Activated CD4-positive, alpha-beta T cell treated with anti-CD3 and anti-CD28 coated beads, Interleukin-2, amount 10 ng/mL, durations not matched to agents 24 days and 14 days (primary cell): ENCODE measurements at regions not wholly inside any gene's neighbourhood (a gene's known extent, or its start where the extent isn't known, plus 50 kb on each side); places are given as distances from the start of the nearest gene placed in this dataset.

Source experiments
- DNase-seq: peaks from one replicate; pipeline ENCODE4 v3.0.0; 2022
- H3K27ac Mint-ChIP-seq: one replicate; pipeline ENCODE4 v1.8.0; 2022; ENCODE audit warnings: mild to moderate bottlenecking, mixed read lengths
- H3K27me3 Mint-ChIP-seq: one replicate; pipeline ENCODE4 v1.8.0; 2022; ENCODE audit warnings: mixed read lengths
- H3K36me3 Mint-ChIP-seq: one replicate; pipeline ENCODE4 v1.8.0; 2022; ENCODE audit warnings: low read depth, mild to moderate bottlenecking, mixed read lengths
- H3K4me1 Mint-ChIP-seq: one replicate; pipeline ENCODE4 v1.8.0; 2021; ENCODE audit warnings: mixed read lengths
- H3K4me3 Mint-ChIP-seq: one replicate; pipeline ENCODE4 v1.8.0; 2022; ENCODE audit warnings: mild to moderate bottlenecking, moderate library complexity, mixed read lengths
- H3K9me3 Mint-ChIP-seq: one replicate; pipeline ENCODE4 v1.8.0; 2021; ENCODE audit warnings: mixed read lengths
- intact Hi-C: fragments of 100-400 bp; cut with micrococcal nuclease; formaldehyde crosslinking; loops from one replicate; pipeline ENCODE4 v1.15.1; 2023

DNA sequence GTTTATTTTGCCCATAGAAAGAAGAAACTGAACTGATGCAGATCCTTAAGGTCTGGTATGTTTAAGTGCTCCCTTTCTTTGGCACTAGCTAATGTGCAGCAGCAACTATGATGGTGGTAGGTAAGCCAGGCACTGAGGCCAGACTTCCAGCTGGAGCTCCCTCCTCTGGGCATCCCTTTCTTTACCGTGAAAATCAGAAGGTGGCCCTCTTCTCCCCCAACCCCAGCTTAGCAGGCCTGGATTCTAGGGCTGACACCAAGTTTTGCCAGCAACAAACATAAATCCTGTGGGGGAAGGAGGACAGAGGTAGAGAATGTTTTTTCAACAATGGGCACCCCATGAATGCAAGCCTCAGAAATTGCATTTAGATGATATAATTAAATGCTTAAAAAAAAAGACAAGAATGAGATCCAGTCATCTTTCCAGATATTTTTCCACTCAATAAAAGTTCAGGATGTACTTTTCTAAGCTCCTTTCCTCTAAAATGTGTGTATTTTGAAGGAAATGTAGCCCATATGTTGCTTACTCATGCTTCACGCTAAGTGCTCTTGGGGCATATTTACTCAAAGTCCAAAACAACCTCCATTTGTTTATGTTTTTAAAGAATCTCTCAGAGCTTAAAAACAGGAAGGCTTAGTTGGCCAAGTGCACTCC, 123.9 kb upstream of the NXT1 start:
- peaks cover 3% of the 10 kb centered on the region for H3K27me3 Mint-ChIP-seq
- intact Hi-C loops: no loop called here
- H3K4me3 Mint-ChIP-seq: no peak overlapping the region
- DNase-seq: no peak
- no peaks in the 10 kb centered on the region for H3K4me1 Mint-ChIP-seq
- no peaks in the 10 kb centered on the region for H3K36me3 Mint-ChIP-seq
- H3K27ac Mint-ChIP-seq: no peak overlapping the region
- no peaks in the 10 kb centered on the region for H3K9me3 Mint-ChIP-seq

DNA sequence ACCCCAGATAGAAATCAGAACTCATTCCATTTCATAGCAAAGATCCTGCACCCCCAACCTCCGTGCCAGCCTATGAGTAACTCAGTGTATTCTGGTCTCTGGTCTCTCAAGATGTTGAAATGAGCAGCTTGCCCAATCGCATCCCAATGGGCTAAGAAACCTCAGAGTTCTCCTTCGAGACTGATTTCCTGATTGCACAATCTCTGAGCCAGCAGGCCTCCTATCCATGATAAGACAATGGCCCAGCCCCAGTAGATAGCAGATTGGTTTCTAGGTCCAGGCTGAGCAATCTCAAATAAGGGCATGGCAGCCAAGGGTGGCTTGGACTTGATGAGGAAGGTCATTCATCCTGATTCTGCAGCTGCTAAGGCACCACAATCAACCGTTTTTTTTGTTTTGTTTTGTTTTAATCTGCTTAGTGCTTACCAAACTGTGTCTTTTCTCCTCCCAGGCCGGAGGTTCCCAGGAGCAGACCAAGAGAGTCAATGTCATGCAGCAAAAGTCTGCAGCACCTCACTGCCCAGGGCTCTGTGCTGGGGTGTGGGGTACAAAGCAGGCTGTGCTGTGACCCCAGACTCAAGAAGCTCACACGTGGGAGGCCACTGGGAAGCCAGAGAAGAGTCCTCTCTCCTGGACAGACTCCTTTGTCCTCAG, 125.1 kb upstream of the NXT1 start:
- no peaks in the 10 kb centered on the region for H3K4me1 Mint-ChIP-seq
- intact Hi-C loops: no loop called here
- peaks cover 5% of the 10 kb centered on the region for H3K9me3 Mint-ChIP-seq
- peaks cover 7% of the 10 kb centered on the region for H3K27me3 Mint-ChIP-seq
- H3K36me3 Mint-ChIP-seq: no peaks in the 10 kb centered on the region
- no peak overlapping the region for H3K4me3 Mint-ChIP-seq
- H3K27ac Mint-ChIP-seq: no peak overlapping the region
- DNase-seq: no peak

DNA sequence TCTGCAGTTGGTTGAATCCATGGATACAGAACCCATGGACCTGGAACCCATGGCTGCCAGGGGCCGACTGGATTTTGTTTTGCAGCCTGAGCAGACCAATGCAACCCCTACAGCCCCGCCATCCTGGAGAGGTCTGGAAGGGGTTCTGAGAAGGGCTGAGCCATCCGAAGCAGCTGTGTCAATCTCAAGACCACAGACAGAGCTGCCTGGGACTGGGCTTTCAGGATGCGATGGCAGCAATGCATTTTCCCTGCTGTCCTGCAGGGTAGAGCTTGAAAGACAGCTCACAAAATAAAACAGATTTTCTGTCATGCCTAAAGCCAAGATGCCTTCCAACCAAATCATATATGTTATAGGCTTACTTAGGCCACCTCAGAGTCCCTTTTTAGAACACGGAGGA, 125.8 kb upstream of the NXT1 start:
- DNase-seq: no peak
- peaks cover 9% of the 10 kb centered on the region for H3K27me3 Mint-ChIP-seq
- H3K9me3 Mint-ChIP-seq: peaks cover 7% of the 10 kb centered on the region
- H3K4me3 Mint-ChIP-seq: no peak overlapping the region
- no peaks in the 10 kb centered on the region for H3K4me1 Mint-ChIP-seq
- H3K27ac Mint-ChIP-seq: no peak overlapping the region
- intact Hi-C loops: no loop called here
- H3K36me3 Mint-ChIP-seq: no peaks in the 10 kb centered on the region

DNA sequence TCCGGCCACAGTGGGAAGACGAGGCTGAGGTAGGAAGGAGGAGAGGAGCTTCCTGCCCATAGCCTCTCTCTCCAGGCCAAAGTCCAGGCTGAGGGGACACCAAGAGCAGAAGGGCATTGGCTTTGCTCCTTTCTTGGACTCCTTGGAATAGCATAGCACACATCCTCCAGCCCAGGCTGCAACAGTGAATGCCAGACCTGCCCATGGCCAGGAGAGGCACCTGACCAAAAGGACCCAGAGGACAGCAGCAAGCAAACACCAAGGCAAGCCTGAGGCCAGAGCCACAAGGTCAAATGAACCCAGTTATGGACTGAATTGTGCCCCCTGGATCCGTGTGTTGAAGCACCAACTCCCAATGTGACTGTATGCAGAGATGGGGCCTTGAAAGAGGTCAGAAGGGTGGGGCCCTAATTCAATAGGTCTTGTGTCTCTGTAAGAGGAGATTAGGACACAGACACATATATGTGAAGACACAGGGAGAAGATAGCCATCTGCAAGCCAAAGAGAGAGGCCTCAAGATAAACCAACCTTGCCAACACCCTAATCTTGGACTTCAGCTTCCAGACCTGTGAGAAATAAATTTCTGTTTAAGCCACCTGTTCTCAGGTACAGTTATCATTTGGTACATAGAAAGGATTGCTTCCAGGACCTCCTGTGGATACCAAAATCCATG, 126.5 kb upstream of the NXT1 start:
- Mint-ChIP-seq H3K36me3 (no peaks in the 10 kb centered on the region), H3K4me3 (no peak overlapping the region), H3K9me3 (peaks cover 7% of the 10 kb centered on the region), H3K27me3 (peaks cover 8% of the 10 kb centered on the region), H3K4me1 (no peaks in the 10 kb centered on the region), H3K27ac (no peak overlapping the region)
- DNase-seq: no peak
- intact Hi-C loops: no loop called here

DNA sequence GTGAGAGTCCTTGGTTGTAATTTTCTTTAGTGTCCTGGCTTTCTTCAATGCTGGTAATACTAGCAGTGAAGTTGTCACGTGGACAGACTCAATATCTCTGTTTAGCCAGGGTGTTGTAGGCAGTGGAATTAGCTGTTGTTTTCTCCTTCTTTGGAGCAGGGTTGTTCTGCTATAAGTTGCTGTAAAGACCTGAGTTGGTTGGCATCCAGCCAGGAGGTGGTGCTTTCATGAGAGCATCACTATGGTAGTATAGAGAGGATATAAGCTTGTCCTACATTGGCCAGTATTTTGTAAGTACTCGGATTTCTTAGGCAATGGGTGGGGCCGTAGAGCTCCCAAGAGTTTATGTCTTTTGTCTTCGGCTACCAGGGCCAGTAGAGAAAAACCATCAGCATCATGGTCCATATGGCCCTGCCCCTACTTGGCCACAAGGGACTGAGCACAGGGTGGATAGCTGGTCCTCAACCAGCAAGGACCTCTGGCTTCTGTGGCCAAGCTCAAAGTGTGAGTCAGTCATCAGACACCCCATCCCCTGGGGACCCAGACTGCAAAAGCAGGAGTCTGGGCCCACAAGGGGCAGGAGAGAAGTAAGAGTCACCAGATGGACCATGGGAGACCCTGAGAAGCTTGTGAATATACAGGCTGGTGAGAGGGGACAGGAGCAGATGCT, 127.9 kb upstream of the NXT1 start:
- intact Hi-C loops: no loop called here
- no peak for DNase-seq
- no peaks in the 10 kb centered on the region for H3K36me3 Mint-ChIP-seq
- no peaks in the 10 kb centered on the region for H3K4me1 Mint-ChIP-seq
- H3K4me3 Mint-ChIP-seq: no peak overlapping the region
- peaks cover 11% of the 10 kb centered on the region for H3K27me3 Mint-ChIP-seq
- no peak overlapping the region for H3K27ac Mint-ChIP-seq
- peaks cover 13% of the 10 kb centered on the region for H3K9me3 Mint-ChIP-seq

DNA sequence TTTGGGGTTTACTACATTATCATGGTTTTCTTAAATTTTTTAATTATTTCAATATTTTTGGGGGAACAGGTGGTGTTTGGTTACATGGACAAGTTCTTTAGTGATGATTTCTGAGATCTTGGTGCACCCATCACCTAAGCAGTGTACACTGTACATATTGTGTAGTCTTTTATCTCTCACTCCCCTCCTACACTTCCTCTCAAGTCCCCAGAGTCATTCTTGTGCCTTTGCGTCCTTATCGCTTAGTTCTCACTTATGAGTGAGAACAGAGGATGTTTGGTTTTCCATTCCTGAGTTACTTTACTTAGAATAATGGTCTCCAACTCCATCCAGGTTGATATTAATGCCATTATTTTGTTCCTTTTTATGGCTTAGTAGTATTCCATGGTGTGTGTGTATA, 130.9 kb upstream of the CD93 start:
- Mint-ChIP-seq H3K4me1 (no peaks in the 10 kb centered on the region), H3K36me3 (no peaks in the 10 kb centered on the region), H3K4me3 (no peak overlapping the region), H3K27ac (no peak overlapping the region), H3K9me3 (peaks cover 13% of the 10 kb centered on the region), H3K27me3 (peaks cover 13% of the 10 kb centered on the region)
- intact Hi-C loops: no loop called here
- DNase-seq: no peak

DNA sequence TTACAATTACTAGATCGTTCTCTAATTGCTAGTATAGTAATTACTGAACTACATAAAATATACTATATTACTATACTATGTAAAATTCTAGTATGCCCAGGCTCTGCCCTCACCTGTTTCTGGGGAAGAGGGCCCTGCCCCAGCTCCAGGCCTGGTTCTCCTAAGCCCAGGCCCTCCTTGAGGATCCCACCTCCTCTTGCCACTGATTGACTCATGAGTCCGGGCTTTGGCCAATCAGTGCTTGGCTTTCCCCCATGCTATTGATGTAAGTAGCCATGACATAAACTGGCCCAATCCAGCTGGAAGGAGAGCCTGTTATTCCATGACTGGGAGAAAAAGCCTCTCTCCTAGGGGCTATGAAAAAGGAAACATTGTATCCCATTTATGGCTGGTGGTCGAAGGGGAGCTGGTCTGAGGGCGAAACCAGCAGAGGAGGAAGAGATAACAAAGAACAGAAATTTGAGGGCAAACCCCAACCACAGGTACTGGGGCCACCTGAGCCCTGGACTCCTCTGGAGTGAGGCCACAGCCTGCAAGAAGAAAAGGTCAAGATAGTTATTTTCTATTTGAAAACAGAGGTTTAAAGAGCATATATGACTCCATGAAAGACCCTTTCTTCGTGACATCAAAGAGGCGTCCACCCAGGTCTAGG, 129.3 kb upstream of the CD93 start:
- Mint-ChIP-seq H3K36me3 (no peaks in the 10 kb centered on the region), H3K4me3 (no peak overlapping the region), H3K27me3 (peaks cover 8% of the 10 kb centered on the region), H3K4me1 (no peaks in the 10 kb centered on the region), H3K9me3 (peaks cover 8% of the 10 kb centered on the region), H3K27ac (no peak overlapping the region)
- DNase-seq: no peak
- intact Hi-C loops: no loop called here

DNA sequence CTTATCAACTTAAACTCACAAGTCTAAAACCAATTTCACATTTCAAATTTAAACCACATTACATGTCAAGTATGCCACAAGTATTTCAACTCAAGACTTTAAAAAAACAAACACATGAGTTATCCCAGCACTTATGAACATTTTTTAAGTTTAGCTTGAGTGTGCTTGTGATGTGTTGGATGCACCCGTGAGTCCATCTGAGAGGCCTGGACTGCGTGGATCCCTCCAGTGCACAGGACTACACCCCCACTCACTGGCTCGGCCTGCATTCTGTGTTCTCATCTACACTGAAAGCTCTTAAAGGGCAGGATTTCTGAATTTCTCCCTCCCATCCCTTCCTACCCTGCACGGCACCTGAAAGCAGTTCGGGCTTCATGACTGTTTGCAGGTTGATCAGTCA, 128.8 kb upstream of the CD93 start:
- H3K27me3 Mint-ChIP-seq: peaks cover 6% of the 10 kb centered on the region
- peaks cover 6% of the 10 kb centered on the region for H3K9me3 Mint-ChIP-seq
- no peaks in the 10 kb centered on the region for H3K36me3 Mint-ChIP-seq
- intact Hi-C loops: no loop called here
- DNase-seq: no peak
- H3K4me1 Mint-ChIP-seq: no peaks in the 10 kb centered on the region
- H3K27ac Mint-ChIP-seq: no peak overlapping the region
- H3K4me3 Mint-ChIP-seq: no peak overlapping the region

DNA sequence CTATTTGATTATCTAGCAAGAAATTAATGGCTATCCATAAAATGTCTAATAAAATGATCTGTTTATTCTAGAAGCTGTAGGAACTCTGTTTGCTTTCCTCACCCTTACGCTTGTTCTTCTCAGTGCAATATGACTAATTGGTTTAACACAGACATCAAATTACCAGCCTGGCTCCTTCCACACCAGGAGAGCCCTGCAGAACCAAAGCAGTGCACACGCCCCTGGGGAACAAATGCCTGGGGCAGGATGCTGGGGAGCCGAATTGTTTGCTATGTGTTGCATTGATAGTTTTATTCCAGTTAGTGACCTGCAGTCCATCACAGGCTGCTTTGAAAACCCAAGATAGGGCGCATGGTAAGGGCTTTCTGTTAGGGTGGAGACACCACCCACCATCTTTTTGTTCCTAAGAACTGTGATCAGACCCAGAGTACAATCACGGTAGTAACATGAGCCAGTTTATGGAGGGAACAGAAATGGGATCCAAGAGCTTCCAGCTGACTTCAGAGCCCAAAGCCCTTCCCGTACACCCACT, 126.4 kb upstream of the CD93 start:
- H3K4me3 Mint-ChIP-seq: no peak overlapping the region
- no peak overlapping the region for H3K27ac Mint-ChIP-seq
- intact Hi-C loops: no loop called here
- peaks cover 4% of the 10 kb centered on the region for H3K27me3 Mint-ChIP-seq
- no peak for DNase-seq
- H3K36me3 Mint-ChIP-seq: no peaks in the 10 kb centered on the region
- no peaks in the 10 kb centered on the region for H3K9me3 Mint-ChIP-seq
- H3K4me1 Mint-ChIP-seq: no peaks in the 10 kb centered on the region

DNA sequence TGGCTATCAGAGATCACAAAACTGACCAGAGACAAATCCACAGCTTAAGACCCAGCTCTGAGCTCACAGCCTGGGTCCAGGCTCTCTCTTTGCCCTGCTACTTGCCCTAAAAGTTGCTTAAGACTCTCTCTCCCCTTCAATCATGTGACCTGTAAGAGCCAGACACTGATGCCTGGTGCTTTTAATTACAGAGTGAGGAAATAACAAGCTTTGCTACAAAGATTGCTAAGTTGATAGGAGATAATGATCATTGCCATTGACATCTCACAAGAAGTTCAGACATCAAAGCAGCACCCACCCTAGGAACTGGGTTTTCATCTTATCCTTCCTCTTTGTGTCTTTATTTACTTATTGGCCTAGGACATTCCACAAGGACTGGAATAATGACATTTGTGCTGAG, 125.9 kb upstream of the CD93 start:
- Mint-ChIP-seq H3K27ac (no peak overlapping the region), H3K9me3 (no peaks in the 10 kb centered on the region), H3K36me3 (no peaks in the 10 kb centered on the region), H3K4me3 (no peak overlapping the region), H3K27me3 (peaks cover 4% of the 10 kb centered on the region), H3K4me1 (no peaks in the 10 kb centered on the region)
- intact Hi-C loops: no loop called here
- no peak for DNase-seq

DNA sequence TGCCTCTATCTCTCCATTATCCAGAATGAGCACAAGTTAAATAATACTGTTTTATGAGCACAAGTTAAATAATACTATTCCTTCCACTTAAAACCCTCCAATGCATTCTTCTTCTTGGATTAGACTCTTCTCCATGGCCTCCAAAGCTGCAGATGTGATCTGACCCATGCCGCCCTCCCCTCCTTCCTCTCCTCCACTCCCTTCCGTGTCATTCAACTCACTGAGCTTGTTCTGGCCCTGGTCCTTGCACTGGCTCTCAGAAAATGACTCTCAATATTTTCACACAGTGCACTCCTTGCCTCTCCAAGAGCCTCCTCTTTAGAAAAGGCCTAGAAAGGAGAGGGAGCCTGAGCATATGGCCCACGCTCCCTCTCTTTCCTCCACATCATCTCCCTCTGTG, 125.0 kb upstream of the CD93 start:
- Mint-ChIP-seq H3K4me3 (no peak overlapping the region), H3K36me3 (no peaks in the 10 kb centered on the region), H3K27me3 (peaks cover 4% of the 10 kb centered on the region), H3K9me3 (no peaks in the 10 kb centered on the region), H3K27ac (no peak overlapping the region), H3K4me1 (no peaks in the 10 kb centered on the region)
- intact Hi-C loops: no loop called here
- DNase-seq: no peak

DNA sequence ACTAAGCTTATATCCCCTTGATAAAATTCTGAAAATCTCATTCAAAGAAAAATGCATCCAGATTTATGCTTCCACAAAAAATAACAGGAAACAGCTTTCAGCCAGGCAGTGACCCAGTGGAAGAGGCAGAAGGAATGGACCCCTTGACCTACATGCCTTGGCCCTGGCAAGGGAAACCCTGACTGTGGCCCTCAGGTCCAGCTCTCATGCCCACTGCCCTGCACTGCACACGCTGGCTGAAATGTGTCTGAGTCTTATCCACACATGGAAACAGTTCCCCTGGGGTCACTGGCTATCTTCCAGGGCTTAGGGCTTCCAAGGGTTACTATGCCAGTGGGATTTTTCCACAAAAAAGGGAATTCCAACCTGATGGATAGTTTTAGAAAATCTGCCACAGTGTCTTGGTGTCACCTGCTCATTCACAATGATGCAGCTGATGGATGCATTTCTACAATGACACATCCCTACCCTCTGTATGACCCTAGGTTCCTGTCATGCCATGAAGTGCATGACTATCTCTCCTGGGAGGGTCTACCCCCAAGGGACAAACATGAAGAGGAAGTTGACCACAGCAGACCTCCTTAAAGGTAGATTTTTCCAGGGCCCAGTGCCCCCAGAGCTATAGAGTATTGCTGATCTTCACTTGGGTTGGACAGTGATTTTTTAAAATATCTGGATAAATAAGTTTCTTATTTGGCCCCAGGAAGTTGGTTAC, 121.9 kb upstream of the CD93 start:
- Mint-ChIP-seq H3K27me3 (peaks cover 5% of the 10 kb centered on the region), H3K4me3 (no peak overlapping the region), H3K36me3 (no peaks in the 10 kb centered on the region), H3K9me3 (no peaks in the 10 kb centered on the region), H3K4me1 (no peaks in the 10 kb centered on the region), H3K27ac (no peak overlapping the region)
- no peak for DNase-seq
- intact Hi-C loops: no loop called here

DNA sequence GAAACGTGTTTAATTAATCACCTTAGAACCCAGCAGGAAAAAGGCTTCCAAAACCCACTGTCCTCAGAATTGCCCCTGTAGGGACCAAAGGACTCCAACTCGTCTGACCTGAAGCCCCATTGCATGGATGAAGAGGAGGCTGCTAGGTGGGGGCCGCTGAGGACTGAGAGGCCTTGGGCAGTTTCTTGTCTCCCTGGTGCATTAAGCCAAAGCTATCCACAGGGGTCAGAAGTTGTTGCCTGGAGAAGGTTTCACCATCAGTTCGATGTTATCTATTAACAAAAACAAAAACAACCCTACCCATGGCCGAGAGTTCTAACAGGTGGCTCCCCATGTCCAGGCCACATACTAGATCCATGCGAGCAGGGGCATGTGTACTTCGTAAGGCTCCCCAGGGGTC, 120.9 kb upstream of the CD93 start:
- no peak overlapping the region for H3K4me3 Mint-ChIP-seq
- H3K27ac Mint-ChIP-seq: no peak overlapping the region
- no peak for DNase-seq
- H3K9me3 Mint-ChIP-seq: no peaks in the 10 kb centered on the region
- no peaks in the 10 kb centered on the region for H3K36me3 Mint-ChIP-seq
- H3K27me3 Mint-ChIP-seq: peaks cover 10% of the 10 kb centered on the region
- intact Hi-C loops: no loop called here
- H3K4me1 Mint-ChIP-seq: no peaks in the 10 kb centered on the region
